ENCODE measurements at regions not wholly inside any gene's neighbourhood (a gene's known extent, or its start where the extent isn't known, plus 50 kb on each side); places are given as distances from the start of the nearest gene placed in this dataset.

- no peak for DNase-seq
These were observed 506.8 kb upstream of the FBXO33 start for GRCh38 chr14:39939023-39939422.

- DNase-seq, result no peak
These were observed 480.2 kb upstream of the FBXO33 start for GRCh38 chr14:39912192-39913100.

- no peak for DNase-seq
These were observed 465.4 kb upstream of the FBXO33 start for GRCh38 chr14:39897657-39898056.

GRCh38 chr14:39890026-39890425 lies 457.8 kb upstream of the FBXO33 start:
- no peak for DNase-seq

- no peak for DNase-seq
These were observed 451.9 kb upstream of the FBXO33 start for GRCh38 chr14:39884091-39884490.

- DNase-seq, result no peak
These were observed 448.7 kb upstream of the FBXO33 start for GRCh38 chr14:39880965-39881364.

GRCh38 chr14:39880106-39880695 lies 448.0 kb upstream of the FBXO33 start:
- no peak for DNase-seq

- no peak for DNase-seq
These were observed 445.5 kb upstream of the FBXO33 start for GRCh38 chr14:39877577-39878190.

GRCh38 chr14:39876916-39877315 lies 444.7 kb upstream of the FBXO33 start:
- no peak for DNase-seq

GRCh38 chr14:39875028-39875427 lies 442.8 kb upstream of the FBXO33 start:
- no peak for DNase-seq

- no peak for DNase-seq
These were observed 441.6 kb upstream of the FBXO33 start for GRCh38 chr14:39873791-39874190.

- no peak for DNase-seq
These were observed 436.7 kb upstream of the FBXO33 start for GRCh38 chr14:39868949-39869348.

GRCh38 chr14:39868251-39868650 lies 436.0 kb upstream of the FBXO33 start:
- no peak for DNase-seq

GRCh38 chr14:39863441-39863840 lies 431.2 kb upstream of the FBXO33 start:
- DNase-seq, result no peak

- DNase-seq, result no peak
These were observed 429.5 kb upstream of the FBXO33 start for GRCh38 chr14:39861696-39862095.

- no peak for DNase-seq
These were observed 429.0 kb upstream of the FBXO33 start for GRCh38 chr14:39861229-39861600.

GRCh38 chr14:39860596-39861228 lies 428.5 kb upstream of the FBXO33 start:
- no peak for DNase-seq

GRCh38 chr14:39859314-39859713 lies 427.1 kb upstream of the FBXO33 start:
- no peak for DNase-seq

- no peak for DNase-seq
These were observed 425.3 kb upstream of the FBXO33 start for GRCh38 chr14:39857376-39858055.

GRCh38 chr14:39853441-39853840 lies 421.2 kb upstream of the FBXO33 start:
- no peak for DNase-seq

GRCh38 chr14:39851202-39851601 lies 419.0 kb upstream of the FBXO33 start:
- DNase-seq, result no peak

GRCh38 chr14:39847852-39848251 lies 415.6 kb upstream of the FBXO33 start:
- DNase-seq, result no peak

GRCh38 chr14:39847194-39847593 lies 415.0 kb upstream of the FBXO33 start:
- DNase-seq, result no peak

All from SHP77 treated with DMSO at 0.1 percent for 48 hours (cell line).